GM18867 (cell line): ENCODE measurements at regions not wholly inside any gene's neighbourhood (a gene's known extent, or its start where the extent isn't known, plus 50 kb on each side); places are given as distances from the start of the nearest gene placed in this dataset.
A peak's percentile ranks its signal among the peaks of the same experiment; 100 is the strongest.
"Not testable (repeated sequence)": the region's sequence is repeated elsewhere in the genome, so short reads cannot be mapped to it uniquely, and the experiment has no call there.

Source experiments
- ATAC-seq: cut with Tn5 transposase; IDR thresholded peaks from one replicate; pipeline ENCODE4 v1.9.1; 2021; ENCODE audit warnings: mild to moderate bottlenecking, moderate library complexity; ENCODE audit not compliant: unreplicated experiment

DNA sequence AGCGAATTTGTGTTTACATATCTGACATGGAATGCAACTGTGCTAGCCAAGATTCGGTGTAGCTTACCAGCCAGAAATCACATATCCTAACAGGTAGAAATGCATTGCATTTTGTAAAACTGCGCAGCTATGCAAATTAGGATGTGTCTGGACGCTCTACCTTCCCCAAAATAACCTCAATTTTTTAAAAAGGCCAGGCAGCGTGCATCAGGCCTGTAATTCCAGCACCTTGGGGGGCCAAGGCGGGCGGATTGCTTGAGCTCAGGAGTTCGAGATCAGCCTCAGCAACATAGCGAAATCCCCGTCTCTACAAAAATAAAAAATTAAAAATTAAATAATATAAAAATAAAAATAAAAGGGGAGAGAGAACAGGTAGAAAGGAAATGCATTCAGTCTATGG is 305.0 kb downstream of the TYW1 start:
- no peak for ATAC-seq

DNA sequence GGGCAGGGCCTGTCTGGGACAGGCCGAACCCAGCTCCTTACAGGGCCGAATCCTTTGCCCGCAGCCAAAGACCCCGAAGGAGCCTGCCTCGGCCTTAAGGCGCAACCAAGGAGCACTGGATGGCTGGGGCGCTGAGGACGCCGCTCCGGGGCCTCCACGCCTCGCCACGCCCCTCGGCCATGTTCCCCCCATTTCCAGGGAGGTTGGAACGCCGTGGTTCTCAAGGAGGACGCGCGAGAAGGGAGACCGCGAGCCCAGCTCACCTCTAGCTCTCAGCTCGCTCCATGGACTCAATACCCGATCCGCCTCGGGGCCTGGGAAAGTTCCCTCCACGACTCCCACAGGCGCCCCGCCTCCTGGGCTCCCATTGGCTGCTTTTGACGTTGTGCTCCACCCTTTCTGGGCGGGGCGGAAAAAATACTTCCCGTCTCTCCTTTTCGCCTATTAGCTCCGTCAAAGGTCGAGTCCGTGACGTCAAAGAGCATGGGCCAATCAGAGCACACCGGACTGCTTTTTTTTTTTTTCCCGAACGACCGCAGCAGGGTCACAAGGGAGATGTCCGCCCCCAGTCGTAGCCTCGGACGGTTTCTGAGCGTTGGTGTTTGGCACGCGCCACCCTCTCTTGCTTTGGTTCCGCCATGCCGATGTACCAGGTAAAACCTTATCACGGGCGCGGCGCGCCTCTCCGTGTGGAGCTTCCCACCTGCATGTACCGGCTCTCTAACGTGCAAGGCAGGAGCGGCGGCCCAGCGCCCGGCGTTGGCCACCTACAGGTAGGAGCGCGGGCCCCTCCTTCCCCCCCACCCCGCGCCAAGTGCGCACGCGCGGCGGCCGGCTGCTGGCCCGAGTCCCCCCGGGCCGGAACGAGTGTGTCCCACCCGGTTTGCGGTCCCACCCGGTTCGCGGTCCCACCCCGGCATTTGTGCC is 305.7 kb downstream of the TYW1 start:
- peak; percentile 90 for ATAC-seq

DNA sequence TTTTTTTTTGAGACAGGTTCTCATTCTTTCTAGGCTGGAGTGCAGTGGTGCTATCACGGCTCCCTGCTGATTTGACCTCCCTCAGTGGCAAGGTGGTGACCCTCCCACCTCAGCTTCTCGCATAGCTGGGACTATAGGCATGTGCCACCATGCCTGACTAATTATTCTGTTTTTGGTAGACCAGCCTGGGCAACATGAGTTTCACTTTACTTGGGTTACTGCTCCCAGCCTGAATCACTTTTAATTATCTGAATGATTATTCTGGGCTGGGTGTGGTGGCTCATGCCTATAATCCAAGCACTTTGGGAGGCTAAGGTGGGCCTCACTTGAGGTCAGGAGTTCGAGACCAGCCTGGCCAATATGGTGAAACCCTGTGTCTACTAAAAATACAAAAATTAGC is 308.2 kb downstream of the TYW1 start:
- ATAC-seq, result not testable (repeated sequence)

DNA sequence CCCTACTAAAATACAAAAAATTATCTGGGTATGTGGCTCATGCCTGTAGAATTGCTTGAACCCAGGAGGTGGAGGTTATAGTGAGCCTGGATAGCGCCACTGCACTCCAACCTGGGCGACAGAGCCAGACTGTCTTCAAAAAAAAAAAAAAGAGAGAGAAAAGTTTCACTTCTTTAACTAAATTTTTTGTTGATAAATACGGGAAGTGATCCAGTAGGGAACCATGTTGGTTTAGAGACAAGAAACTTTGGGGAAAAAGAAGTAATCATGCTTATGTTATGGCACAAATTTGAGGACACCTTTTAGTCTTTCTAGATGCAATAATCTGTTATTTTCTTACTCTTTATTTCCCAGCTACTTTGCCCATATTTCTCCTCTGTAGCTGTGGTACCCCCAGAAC is 309.7 kb downstream of the TYW1 start:
- ATAC-seq, result no peak

DNA sequence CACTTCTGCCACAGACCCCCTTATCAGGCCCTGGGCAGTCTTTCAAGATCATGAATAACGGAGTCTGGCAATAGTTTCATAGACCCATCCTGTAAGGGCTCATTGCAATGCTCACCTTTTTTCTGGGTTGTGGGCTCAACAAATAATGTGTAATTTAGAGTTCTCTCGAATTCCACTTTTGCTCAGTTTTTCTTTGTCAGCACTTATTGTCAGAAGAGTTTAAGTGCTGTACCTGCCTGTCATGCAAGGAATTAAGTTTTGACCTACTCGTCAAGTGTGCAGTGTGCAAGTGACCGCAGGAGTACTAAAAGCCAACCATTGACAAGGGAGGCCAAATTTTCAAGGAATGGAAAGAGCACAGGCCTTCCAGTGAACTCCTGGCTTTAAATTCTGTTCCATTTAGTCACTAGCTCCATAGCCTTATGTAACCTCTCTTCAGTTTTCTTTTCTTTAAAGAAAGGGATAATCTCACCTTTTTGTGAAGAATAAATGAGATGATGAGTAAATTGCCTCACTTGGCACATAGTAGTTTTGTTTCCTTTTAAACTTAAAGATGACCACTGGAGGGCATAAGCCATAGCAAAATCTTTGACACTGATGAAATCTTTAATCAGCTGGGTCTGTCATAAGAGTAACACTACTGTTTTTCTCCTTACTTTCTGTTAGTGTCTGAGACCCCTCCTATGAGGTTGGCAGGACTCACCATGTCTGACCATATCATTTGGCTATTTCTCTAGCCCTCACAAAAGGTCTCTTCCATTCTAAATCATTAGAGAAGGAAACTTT is 313.3 kb downstream of the TYW1 start:
- ATAC-seq, result no peak

DNA sequence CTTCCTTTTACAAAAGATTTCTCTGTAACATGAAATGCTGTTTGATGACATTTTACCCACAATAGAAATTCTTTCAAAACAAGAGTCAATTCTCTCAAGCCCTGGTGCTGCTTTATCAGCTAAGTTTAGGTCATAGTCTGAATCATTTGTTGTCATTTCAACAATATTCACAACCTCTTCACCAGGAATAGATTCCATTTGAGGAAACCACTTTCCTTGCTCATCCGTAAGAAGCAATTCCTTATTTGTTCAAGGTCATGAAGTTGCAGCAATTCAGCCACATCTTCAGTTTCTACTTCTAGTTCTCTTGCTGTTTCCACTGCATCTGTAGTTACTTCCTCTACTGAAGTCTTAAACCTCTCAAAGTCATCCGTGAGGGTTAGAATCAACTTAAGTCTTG is 315.3 kb downstream of the TYW1 start:
- ATAC-seq, result no peak

DNA sequence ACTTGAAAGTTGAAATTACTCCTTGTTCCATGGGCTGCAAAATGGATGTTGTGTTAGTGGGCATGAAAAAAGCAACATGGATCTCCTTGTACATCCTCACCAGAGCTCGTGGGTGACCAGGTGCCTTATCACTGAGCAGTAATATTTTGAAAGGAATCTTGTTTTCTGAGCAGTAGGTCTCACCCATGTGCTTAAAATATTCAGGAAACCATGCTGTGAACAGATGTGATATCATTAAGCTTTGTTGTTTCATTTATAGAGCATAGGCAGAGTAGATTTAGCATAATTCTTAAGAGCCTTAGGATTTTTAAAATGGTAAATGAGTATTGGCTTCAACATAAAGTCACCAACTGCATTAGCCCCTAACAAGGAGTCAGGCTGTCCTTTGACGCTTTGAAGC is 316.6 kb downstream of the TYW1 start:
- no peak for ATAC-seq

DNA sequence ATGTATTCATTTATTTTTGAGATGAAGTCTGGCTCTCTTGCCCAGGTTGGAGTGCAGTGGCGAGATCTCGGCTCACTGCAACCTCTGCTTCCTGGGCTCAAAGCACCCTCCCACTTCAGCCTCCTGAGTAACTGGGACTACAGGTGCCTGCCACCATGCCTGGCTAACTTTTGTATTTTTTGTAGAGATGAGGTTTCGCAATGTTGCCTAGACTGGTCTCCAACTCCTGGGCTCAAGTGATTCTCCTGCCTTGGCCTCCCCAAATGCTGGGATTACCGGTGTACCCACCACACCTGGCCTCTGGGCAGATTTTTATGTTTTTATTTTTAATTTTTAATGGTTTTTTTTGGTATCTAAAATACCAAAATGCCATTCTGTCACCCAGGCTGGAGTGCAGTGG is 320.3 kb downstream of the TYW1 start:
- ATAC-seq, result not testable (repeated sequence)

DNA sequence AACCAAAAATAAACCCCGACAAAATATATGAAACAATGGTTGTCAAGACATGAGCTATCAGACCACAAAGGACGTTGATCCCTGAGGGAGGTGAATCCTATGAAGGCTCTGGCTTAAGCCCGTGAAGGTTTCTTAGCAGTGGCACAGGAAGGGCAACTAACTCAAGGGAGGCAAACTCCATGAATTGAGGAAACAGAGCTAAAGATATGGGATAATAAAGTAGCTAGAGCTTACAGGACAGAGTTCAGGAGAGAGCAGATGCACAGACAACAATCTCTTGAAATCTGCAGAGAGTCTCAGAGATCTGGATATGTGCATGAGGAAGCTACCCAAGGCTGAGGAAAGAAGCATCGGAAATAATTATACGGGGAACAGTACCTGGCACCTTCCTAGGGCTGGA is 331.6 kb downstream of the TYW1 start:
- not testable (repeated sequence) for ATAC-seq

DNA sequence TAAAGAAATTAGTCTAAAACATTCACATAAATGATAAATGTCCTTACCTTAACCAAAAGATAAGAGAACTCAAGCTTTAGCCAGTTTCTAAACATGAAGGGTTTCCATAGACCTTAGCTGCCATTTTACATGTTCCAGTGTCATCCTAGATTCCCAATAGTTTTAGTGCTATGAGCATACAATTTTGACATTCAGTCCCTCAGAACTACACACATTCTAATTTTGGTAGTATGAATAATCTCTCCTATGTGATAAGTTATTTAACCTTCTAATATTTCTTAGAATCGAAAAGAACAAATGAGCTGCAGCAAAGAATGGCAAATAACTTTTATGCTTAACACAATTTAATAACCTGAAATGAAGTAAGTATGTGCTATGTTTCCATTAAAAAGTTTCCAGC is 338.5 kb downstream of the TYW1 start:
- not testable (repeated sequence) for ATAC-seq

DNA sequence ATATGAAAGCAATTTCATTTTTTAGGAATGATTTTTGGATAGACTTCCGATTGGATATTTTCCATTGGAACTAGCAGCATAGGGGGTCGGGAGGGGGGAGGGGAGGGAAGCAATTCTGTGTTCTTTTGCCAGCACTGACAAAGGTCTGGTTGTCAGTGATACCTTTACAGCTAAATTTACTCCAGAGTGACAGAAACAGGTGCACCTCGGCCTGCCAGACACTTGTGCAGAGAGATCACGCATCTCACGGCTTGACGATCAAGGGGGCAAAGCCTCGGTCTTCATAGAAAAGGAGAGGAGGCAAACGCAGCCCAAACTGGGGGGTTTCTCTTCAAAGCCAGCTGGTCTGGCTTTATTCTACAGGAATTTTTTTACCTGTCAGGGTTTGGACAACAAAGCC is 339.0 kb downstream of the TYW1 start:
- not testable (repeated sequence) for ATAC-seq

DNA sequence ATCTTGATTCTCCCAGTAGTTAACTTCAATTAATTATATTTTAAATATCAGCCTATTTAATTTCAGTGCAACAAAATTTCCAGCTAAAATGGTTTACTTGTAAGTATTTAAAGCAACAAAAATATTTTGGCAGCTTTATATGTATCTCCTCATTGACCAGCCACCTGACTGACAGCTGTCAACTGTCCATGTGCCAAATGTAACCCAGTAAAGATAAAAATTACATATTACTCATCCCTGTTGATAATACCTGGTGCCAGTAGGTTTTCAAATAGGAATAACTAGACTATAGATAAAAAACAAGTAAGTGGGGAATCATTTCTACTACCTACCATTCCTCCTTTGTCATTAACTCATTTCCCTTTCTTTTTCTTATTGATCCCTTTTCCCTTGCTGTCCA is 341.9 kb downstream of the TYW1 start:
- ATAC-seq, result not testable (repeated sequence)

DNA sequence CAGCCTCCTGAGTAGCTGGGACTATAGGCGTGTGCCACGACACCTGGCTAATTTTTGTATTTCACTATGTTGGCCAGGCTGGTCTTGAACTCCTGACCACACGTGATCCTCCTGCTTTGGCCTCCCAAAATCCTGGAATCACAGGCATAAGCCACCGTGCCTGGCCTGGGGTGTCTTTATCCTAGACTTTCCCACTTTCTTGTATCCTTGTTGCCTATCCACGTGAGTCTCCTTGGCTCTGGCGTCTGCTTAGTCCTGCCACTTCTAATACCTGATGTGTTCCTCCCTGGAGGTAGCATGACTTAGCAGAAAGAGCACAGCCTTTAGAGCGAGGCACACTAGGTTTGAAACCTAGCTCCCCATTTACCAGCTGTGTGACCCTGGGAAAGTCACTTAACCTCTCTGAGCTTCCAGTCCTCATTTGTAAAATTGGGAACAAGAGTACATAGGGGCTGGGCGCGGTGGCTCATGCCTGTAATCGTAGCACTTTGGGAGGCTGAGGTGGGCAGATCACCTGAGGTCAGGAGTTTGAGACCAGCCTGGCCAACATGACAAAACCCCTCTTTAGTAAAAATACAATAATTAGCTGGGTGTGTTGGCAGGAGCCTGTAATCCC is 344.6 kb downstream of the TYW1 start:
- no peak for ATAC-seq

DNA sequence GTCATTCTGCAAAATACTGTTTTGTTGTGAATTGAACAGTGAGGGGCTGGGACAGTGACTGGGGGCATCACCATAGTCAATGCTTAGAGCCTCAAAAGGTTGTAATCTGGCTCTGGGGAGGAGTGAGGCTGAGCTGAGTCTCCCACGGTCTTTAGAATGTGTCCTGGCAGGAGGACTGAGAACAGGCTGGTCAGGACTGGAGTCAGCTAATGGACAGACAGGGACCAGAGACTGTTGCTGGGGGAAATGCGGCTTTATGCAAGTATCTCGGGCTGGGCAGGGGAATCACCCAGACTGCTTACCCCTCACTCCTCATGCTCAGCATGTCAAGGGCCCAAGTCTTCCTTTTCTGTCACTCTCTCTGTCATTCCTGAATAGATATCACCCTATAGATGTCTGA is 346.5 kb downstream of the TYW1 start:
- ATAC-seq, result no peak

DNA sequence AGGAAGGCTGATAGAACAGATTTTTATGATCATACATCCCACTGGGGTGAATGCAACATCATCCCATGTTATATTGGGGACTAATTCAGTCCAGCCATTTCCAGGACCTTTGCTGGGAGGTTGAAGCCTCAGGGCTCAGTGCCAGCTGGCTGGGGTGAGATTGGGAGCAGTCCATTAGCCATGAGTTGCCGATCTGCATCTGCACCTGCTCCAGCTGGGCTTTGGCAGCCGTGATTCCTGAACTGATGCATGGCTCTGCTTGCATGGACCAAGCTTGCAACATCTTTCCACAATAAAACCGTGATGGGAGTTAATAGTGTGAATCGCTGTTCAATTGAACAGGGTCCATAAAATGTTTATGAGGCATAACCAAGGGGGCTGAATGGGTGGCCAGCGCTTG is 346.9 kb downstream of the TYW1 start:
- no peak for ATAC-seq

DNA sequence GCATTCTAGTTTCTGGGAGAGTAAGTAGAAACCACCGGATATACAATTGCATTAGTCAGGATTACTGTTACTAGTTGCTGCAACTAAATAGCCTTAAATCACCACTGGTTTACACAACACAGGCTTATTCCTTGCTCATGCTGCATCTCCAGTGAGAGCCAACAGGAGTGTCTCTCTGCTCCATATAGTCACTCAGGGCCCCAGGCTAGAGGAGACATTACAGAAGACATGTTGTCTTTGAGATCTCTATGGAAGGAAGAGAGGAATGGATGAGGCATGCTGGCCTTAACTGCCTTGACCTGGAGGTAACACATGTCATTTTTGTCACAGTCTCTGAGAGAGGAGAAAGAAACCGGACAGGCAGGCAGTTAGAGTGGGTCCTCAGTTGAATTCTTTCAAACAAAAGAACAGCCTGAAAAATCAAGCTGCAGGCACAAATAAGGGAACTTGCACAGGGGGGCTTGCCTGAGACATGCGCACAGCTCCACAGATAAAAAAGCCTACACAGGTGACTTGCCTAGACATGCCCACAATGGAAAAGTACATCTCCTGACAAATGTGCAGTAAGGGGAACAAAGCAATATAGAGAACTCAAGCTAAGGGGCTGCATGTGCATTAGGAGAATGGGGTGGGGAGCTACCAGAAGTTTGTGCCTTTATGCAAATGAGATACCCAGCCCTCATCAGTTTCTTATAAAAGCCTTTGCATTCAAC is 348.0 kb downstream of the TYW1 start:
- ATAC-seq, result no peak

DNA sequence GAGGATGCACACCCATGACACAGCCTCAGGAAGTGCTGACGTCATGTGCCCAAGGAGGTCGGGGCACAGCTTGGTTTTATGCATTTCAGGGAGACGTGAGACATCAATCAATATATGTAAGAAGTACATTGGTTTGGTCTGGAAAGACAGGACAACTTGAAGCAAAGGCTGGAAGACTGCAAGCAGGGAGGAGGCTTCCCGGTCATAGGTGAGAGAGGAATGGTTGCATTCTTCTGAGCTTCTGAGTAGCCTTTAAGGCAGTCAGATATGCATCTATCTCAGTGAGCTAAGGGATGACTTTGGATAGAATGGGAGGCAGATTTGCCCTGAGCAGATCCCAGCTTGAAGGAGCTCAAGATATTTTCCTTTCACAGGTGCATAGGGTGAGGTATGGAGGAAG is 349.5 kb downstream of the TYW1 start:
- no peak for ATAC-seq

DNA sequence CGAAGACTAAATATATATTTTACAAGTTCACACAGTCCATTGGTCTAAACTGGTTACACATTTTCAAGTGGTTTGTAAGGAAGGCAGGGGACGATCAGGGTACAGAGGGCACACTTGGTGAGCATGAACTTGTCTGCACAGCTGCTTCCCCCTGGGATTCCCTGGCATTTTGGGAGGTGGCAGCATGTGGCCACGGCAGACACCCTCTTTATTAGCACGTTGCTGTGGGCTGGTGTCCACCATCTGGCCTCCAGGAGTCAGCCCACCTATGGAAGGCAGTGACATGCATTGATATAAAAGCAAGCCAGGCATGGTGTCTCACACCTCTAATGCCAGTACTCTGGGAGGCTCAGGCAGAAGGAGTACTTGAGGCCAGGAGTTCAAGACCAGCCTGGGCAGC is 350.2 kb downstream of the TYW1 start:
- no peak for ATAC-seq

DNA sequence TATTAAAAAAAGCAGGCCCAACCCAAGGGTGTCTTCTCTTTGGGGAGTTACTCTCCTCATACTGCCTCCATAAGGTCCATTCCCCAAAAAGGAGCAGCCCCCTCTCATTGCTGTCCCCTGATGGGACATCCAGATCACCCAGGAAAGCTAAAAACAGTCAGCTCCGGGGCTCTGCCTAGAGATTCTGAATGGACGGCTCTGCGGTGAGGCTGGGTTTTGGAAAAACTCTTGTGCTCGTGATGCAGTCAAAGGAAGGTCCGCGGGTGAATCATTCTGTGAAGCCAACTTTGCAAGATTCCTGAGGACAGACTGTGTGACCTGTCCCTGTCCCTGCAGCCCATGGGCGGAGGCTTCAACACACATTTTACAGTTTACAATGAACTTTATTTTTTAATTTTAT is 351.5 kb downstream of the TYW1 start:
- ATAC-seq, result no peak

DNA sequence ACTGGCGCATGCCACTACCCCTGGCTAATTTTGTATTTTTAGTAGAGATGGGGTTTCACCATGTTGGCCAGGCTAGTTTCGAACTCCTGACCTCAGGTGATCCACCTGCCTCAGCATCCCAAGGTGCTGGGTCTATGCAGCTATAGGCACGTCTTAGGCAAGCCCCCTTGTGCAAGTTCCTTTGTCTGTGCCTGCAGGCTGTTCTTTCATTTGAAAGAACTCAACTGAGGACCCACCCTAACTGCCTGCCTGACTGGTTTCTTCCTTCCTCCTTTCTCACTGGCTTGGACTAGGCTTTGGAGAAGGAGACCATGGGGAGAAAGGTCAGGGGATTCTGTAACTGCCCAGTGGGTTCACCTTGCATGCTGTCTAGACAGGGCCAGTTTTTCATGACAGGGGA is 361.0 kb downstream of the TYW1 start:
- not testable (repeated sequence) for ATAC-seq

DNA sequence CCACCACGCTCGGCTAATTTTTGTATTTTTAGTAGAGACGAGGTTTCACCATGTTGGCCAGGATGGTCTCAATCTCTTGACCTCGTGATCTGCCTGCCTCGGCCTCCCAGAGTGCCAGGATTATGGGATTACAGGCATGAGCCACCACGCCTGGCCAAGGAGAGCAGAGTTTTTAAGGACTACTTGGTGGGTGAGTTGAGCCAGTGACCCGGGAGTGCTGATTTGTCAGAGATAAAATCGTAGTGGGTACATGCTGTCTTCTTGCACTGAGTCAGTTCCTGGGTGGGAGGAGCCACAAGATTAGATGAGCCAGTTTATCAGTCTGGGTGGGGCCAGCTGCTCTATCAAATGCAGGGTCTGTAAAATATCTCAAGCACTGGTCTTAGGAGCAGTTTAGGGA is 361.7 kb downstream of the TYW1 start:
- not testable (repeated sequence) for ATAC-seq
